ENCODE measurements at regions not wholly inside any gene's neighbourhood (a gene's known extent, or its start where the extent isn't known, plus 50 kb on each side); places are given as distances from the start of the nearest gene placed in this dataset.

- Histone ChIP-seq H3K36me3 (ENCODE audit: low read length) (no peaks in the 10 kb centered on the region), H3K79me2 (ENCODE audit: insufficient read depth, low read length) (no peaks in the 10 kb centered on the region), H3K27me3 (ENCODE audit: low read length) (no peaks in the 10 kb centered on the region), H3K27ac (ENCODE audit: low read depth, low read length) (no peak overlapping the region), H3K4me3 (ENCODE audit: insufficient read depth, low read length, poor library complexity, severe bottlenecking) (no peak overlapping the region), H3K9ac (ENCODE audit: low read length) (no peak overlapping the region), H4K20me1 (ENCODE audit: low read depth, low read length) (no peaks in the 10 kb centered on the region), H3K4me2 (ENCODE audit: low read depth, low read length, poor library complexity, severe bottlenecking) (no peak overlapping the region), H3K9me3 (ENCODE audit: insufficient read depth, low read length) (no peaks in the 10 kb centered on the region), H2AFZ (ENCODE audit: low read depth, low read length, severe bottlenecking) (no peak overlapping the region), H3K9me2 (replicated peaks; ENCODE audit: insufficient read depth, low read length) (no peaks in the 10 kb centered on the region), H3F3A (ENCODE audit: insufficient read depth) (no peaks in the 10 kb centered on the region)
- no peak for TF ChIP-seq CTCF (IDR thresholded peaks at IDR 0.05; ENCODE audit: insufficient read depth, low read length, poor library complexity, severe bottlenecking)
- TF ChIP-seq EZH2phosphoT487 (conservative IDR thresholded peaks at IDR 0.05; ENCODE audit: low read length): no peak
Measured at GRCh38 chr6:140847262-140847645, 1285.5 kb upstream of the GJE1 start.

GRCh38 chr6:140846503-140847261 lies 1286.0 kb upstream of the GJE1 start:
- Histone ChIP-seq H3K4me3 (ENCODE audit: insufficient read depth, low read length, poor library complexity, severe bottlenecking) (no peak overlapping the region), H3K79me2 (ENCODE audit: insufficient read depth, low read length) (no peaks in the 10 kb centered on the region), H3K4me2 (ENCODE audit: low read depth, low read length, poor library complexity, severe bottlenecking) (no peak overlapping the region), H4K20me1 (ENCODE audit: low read depth, low read length) (no peaks in the 10 kb centered on the region), H3K9ac (ENCODE audit: low read length) (no peak overlapping the region), H3K27ac (ENCODE audit: low read depth, low read length) (no peak overlapping the region), H3K9me3 (ENCODE audit: insufficient read depth, low read length) (no peaks in the 10 kb centered on the region), H3K27me3 (ENCODE audit: low read length) (no peaks in the 10 kb centered on the region), H3K9me2 (replicated peaks; ENCODE audit: insufficient read depth, low read length) (no peaks in the 10 kb centered on the region), H2AFZ (ENCODE audit: low read depth, low read length, severe bottlenecking) (no peak overlapping the region), H3K36me3 (ENCODE audit: low read length) (no peaks in the 10 kb centered on the region), H3F3A (ENCODE audit: insufficient read depth) (no peaks in the 10 kb centered on the region)
- TF ChIP-seq CTCF (IDR thresholded peaks at IDR 0.05; ENCODE audit: insufficient read depth, low read length, poor library complexity, severe bottlenecking): no peak
- TF ChIP-seq EZH2phosphoT487 (conservative IDR thresholded peaks at IDR 0.05; ENCODE audit: low read length): no peak

GRCh38 chr6:140845701-140846100 lies 1287.0 kb upstream of the GJE1 start:
- Histone ChIP-seq H3K36me3 (ENCODE audit: low read length) (no peaks in the 10 kb centered on the region), H3K79me2 (ENCODE audit: insufficient read depth, low read length) (no peaks in the 10 kb centered on the region)
- no peak for TF ChIP-seq EZH2phosphoT487 (conservative IDR thresholded peaks at IDR 0.05; ENCODE audit: low read length)
- TF ChIP-seq CTCF (IDR thresholded peaks at IDR 0.05; ENCODE audit: insufficient read depth, low read length, poor library complexity, severe bottlenecking): no peak

More at GRCh38 chr6:140845701-140846100, 1287.0 kb upstream of the GJE1 start:
- Histone ChIP-seq H3K4me2 (ENCODE audit: low read depth, low read length, poor library complexity, severe bottlenecking) (no peak overlapping the region), H3K4me3 (ENCODE audit: insufficient read depth, low read length, poor library complexity, severe bottlenecking) (no peak overlapping the region), H3F3A (ENCODE audit: insufficient read depth) (no peaks in the 10 kb centered on the region), H2AFZ (ENCODE audit: low read depth, low read length, severe bottlenecking) (no peak overlapping the region), H3K9ac (ENCODE audit: low read length) (no peak overlapping the region), H3K9me3 (ENCODE audit: insufficient read depth, low read length) (no peaks in the 10 kb centered on the region), H4K20me1 (ENCODE audit: low read depth, low read length) (no peaks in the 10 kb centered on the region), H3K9me2 (replicated peaks; ENCODE audit: insufficient read depth, low read length) (no peaks in the 10 kb centered on the region), H3K27me3 (ENCODE audit: low read length) (no peaks in the 10 kb centered on the region), H3K27ac (ENCODE audit: low read depth, low read length) (no peak overlapping the region)
